ENCODE measurements at regions not wholly inside any gene's neighbourhood (a gene's known extent, or its start where the extent isn't known, plus 50 kb on each side); places are given as distances from the start of the nearest gene placed in this dataset.

DNA sequence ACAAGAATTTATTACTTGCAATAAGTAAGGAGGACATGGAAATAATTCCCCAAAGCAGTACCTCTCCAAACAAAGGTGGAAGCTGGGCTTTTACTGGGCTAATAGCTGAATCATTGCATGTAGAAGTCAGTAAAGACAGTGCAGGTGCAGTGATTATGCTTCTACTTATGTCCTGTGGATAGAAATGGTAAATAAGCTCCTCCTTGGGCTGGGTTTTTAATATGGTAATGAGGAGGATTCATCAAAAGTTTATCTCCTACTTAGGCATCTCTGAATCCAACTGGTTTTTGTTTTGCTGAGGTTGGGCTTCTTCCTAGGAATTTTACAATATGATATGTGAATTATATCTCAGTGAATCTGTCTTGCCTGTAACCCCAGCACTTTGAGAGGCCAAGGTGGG lies 297.4 kb upstream of the MC4R start:
- no peak for DNase-seq
- TF ChIP-seq POLR2A (IDR thresholded peaks at IDR 0.05): no peak
- TF ChIP-seq, protein P1, sequence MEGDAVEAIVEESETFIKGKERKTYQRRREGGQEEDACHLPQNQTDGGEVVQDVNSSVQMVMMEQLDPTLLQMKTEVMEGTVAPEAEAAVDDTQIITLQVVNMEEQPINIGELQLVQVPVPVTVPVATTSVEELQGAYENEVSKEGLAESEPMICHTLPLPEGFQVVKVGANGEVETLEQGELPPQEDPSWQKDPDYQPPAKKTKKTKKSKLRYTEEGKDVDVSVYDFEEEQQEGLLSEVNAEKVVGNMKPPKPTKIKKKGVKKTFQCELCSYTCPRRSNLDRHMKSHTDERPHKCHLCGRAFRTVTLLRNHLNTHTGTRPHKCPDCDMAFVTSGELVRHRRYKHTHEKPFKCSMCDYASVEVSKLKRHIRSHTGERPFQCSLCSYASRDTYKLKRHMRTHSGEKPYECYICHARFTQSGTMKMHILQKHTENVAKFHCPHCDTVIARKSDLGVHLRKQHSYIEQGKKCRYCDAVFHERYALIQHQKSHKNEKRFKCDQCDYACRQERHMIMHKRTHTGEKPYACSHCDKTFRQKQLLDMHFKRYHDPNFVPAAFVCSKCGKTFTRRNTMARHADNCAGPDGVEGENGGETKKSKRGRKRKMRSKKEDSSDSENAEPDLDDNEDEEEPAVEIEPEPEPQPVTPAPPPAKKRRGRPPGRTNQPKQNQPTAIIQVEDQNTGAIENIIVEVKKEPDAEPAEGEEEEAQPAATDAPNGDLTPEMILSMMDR (IDR thresholded peaks at IDR 0.05): no peak
- no peak overlapping the region for H3K4me3 ChIP-seq (replicated peaks in 1 of 3)
- no peaks in the 10 kb centered on the region for H3K4me1 ChIP-seq
- intact Hi-C loops (cut with DNase I): no loop called here
- no peaks in the 10 kb centered on the region for H3K27me3 ChIP-seq
- H3K27ac ChIP-seq: no peak overlapping the region
- no peaks in the 10 kb centered on the region for H3K36me3 ChIP-seq
- H3K9me3 ChIP-seq: no peaks in the 10 kb centered on the region

- Histone ChIP-seq H3K9me3 (no peaks in the 10 kb centered on the region), H3K36me3 (no peaks in the 10 kb centered on the region), H3K4me3 (replicated peaks in 1 of 3) (no peak overlapping the region), H3K27me3 (no peaks in the 10 kb centered on the region), H3K4me1 (no peaks in the 10 kb centered on the region), H3K27ac (no peak overlapping the region)
- 77 to 87% methylated on average over 1 of the region's 1 CpG for WGBS, 2 donors
- no peak for DNase-seq
- TF ChIP-seq, protein P1 (IDR thresholded peaks at IDR 0.05): no peak
- TF ChIP-seq POLR2A (IDR thresholded peaks at IDR 0.05): no peak
- intact Hi-C loops (cut with DNase I): no loop called here
Observed at GRCh38 chr18:60671021-60671420, 298.4 kb upstream of the MC4R start.

- Histone ChIP-seq H3K27me3 (no peaks in the 10 kb centered on the region), H3K27ac (no peak overlapping the region), H3K4me1 (no peaks in the 10 kb centered on the region), H3K9me3 (no peaks in the 10 kb centered on the region), H3K4me3 (replicated peaks in 1 of 3) (no peak overlapping the region), H3K36me3 (no peaks in the 10 kb centered on the region)
- intact Hi-C loops (cut with DNase I): no loop called here
- no peak for DNase-seq
- 67 to 69% methylated on average over 4 of the region's 4 CpGs for WGBS, 2 donors
- TF ChIP-seq, protein P1 (IDR thresholded peaks at IDR 0.05): no peak
- no peak for TF ChIP-seq POLR2A (IDR thresholded peaks at IDR 0.05)
Observed at GRCh38 chr18:60675126-60675525, 302.6 kb upstream of the MC4R start.

GRCh38 chr18:60675801-60676200 lies 303.2 kb upstream of the MC4R start:
- no peak for DNase-seq
- Histone ChIP-seq H3K36me3 (no peaks in the 10 kb centered on the region), H3K4me3 (replicated peaks in 1 of 3) (no peak overlapping the region), H3K9me3 (no peaks in the 10 kb centered on the region), H3K27ac (no peak overlapping the region), H3K27me3 (no peaks in the 10 kb centered on the region), H3K4me1 (no peaks in the 10 kb centered on the region)
- TF ChIP-seq, protein P1 (IDR thresholded peaks at IDR 0.05): no peak
- TF ChIP-seq POLR2A (IDR thresholded peaks at IDR 0.05): no peak
- intact Hi-C loops (cut with DNase I): no loop called here
- 74 to 81% methylated on average over 2 of the region's 2 CpGs for WGBS, 2 donors

DNA sequence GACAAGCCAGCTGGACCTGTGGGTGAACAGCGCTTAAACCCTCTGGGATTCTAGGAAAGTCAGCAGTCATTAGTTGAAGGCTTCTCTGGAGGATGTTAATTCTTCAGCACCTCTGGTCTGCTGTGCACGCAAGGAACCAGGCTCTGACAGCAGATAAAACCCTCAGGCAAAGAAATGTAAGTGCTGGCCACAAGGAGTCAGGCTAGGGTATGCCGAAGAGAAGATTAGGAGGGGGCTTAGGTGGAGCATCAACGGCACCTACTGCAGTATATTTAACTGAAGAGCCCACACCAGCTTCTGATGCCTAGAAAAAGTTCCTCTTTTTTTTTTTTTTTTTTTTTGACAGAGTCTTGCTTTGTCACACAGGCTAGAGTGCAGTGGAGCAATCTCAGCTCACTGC lies 304.2 kb upstream of the MC4R start:
- no peaks in the 10 kb centered on the region for H3K36me3 ChIP-seq
- TF ChIP-seq, protein P1 (IDR thresholded peaks at IDR 0.05): no peak
- no peak for TF ChIP-seq POLR2A (IDR thresholded peaks at IDR 0.05)
- intact Hi-C loops (cut with DNase I): no loop called here
- no peak overlapping the region for H3K27ac ChIP-seq
- 43 to 49% methylated on average over 4 of the region's 4 CpGs for WGBS, 2 donors
- no peaks in the 10 kb centered on the region for H3K4me1 ChIP-seq
- H3K9me3 ChIP-seq: no peaks in the 10 kb centered on the region
- DNase-seq: no peak
- H3K27me3 ChIP-seq: no peaks in the 10 kb centered on the region
- H3K4me3 ChIP-seq (replicated peaks in 1 of 3): no peak overlapping the region
